ENCODE measurements at regions not wholly inside any gene's neighbourhood (a gene's known extent, or its start where the extent isn't known, plus 50 kb on each side); places are given as distances from the start of the nearest gene placed in this dataset.

GRCh38 chr18:43826215-43826614, 548.9 kb upstream of the SYT4 start:
- no peak for DNase-seq (ENCODE audit: low read depth in 1 of 2, low spot score in 1 of 2)
- Histone ChIP-seq H3K27me3 (ENCODE audit: insufficient read depth, poor library complexity, severe bottlenecking) (no peaks in the 10 kb centered on the region), H3K27ac (replicated peaks) (no peak overlapping the region), H3K4me3 (replicated peaks; ENCODE audit: insufficient read depth, low read length) (no peak overlapping the region)
- TF ChIP-seq POLR2AphosphoS5 (IDR thresholded peaks at IDR 0.05; ENCODE audit: low read depth) (no peak), CTCF (IDR thresholded peaks at IDR 0.05; ENCODE audit: insufficient read depth, low read length) (no peak), REST (IDR thresholded peaks at IDR 0.05; ENCODE audit: insufficient replicate concordance, low read depth) (no peak), GABPA (IDR thresholded peaks at IDR 0.05; ENCODE audit: low read depth) (no peak), SPI1 (IDR thresholded peaks at IDR 0.05; ENCODE audit: borderline replicate concordance, low read depth) (no peak)

GRCh38 chr18:43827311-43827710, 550.0 kb upstream of the SYT4 start:
- DNase-seq (ENCODE audit: low read depth in 1 of 2, low spot score in 1 of 2): no peak
- no peak overlapping the region for H3K4me3 ChIP-seq (replicated peaks; ENCODE audit: insufficient read depth, low read length)
- no peaks in the 10 kb centered on the region for H3K27me3 ChIP-seq (ENCODE audit: insufficient read depth, poor library complexity, severe bottlenecking)
- H3K27ac ChIP-seq (replicated peaks): no peak overlapping the region
- no peak for TF ChIP-seq REST (IDR thresholded peaks at IDR 0.05; ENCODE audit: insufficient replicate concordance, low read depth)
- TF ChIP-seq CTCF (IDR thresholded peaks at IDR 0.05; ENCODE audit: insufficient read depth, low read length): no peak
- no peak for TF ChIP-seq POLR2AphosphoS5 (IDR thresholded peaks at IDR 0.05; ENCODE audit: low read depth)
- no peak for TF ChIP-seq SPI1 (IDR thresholded peaks at IDR 0.05; ENCODE audit: borderline replicate concordance, low read depth)
- no peak for TF ChIP-seq GABPA (IDR thresholded peaks at IDR 0.05; ENCODE audit: low read depth)

GRCh38 chr18:43830303-43830702, 553.0 kb upstream of the SYT4 start:
- DNase-seq (ENCODE audit: low read depth in 1 of 2, low spot score in 1 of 2): no peak
- H3K27me3 ChIP-seq (ENCODE audit: insufficient read depth, poor library complexity, severe bottlenecking): no peaks in the 10 kb centered on the region
- no peak overlapping the region for H3K4me3 ChIP-seq (replicated peaks; ENCODE audit: insufficient read depth, low read length)
- TF ChIP-seq SPI1 (IDR thresholded peaks at IDR 0.05; ENCODE audit: borderline replicate concordance, low read depth) (no peak), CTCF (IDR thresholded peaks at IDR 0.05; ENCODE audit: insufficient read depth, low read length) (no peak), POLR2AphosphoS5 (IDR thresholded peaks at IDR 0.05; ENCODE audit: low read depth) (no peak), GABPA (IDR thresholded peaks at IDR 0.05; ENCODE audit: low read depth) (no peak), REST (IDR thresholded peaks at IDR 0.05; ENCODE audit: insufficient replicate concordance, low read depth) (no peak)
- H3K27ac ChIP-seq (replicated peaks): no peak overlapping the region

Data from HL-60 (cell line).